ENCODE measurements at regions not wholly inside any gene's neighbourhood (a gene's known extent, or its start where the extent isn't known, plus 50 kb on each side); places are given as distances from the start of the nearest gene placed in this dataset.
"Not testable (repeated sequence)": the region's sequence is repeated elsewhere in the genome, so short reads cannot be mapped to it uniquely, and the experiment has no call there.

DNA sequence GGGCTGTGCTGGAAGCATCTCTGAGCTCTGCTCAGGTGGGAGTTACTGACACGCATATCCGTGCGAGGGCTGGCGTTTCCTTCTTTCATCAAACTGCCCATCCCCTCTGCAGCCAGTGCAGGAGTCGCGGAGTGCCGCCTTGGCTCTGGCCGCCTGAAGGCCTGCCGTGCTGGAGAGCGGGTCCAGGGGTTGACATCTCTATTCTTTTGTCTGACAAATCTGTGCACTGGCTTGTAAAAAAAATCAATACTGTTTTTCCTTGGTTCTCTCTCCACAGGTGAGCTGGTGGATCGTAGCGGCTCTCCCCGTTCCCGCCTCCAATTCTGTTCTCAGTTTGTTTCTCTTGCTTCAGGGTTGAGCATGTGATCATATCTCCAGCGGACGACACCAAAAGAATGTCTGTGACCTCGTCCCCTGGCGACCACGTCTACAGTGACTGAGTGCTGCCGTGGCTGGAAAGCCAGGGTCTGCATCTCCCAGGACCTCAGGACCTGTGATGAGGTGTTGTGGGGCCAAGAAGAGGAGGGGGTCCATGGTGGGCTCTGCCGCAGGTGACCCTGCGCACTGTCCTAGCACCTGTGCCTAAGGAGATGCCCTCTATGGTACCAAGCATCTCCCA, 214.3 kb upstream of the IRX4 start:
- ATAC-seq (no peak), DNase-seq (no peak)

DNA sequence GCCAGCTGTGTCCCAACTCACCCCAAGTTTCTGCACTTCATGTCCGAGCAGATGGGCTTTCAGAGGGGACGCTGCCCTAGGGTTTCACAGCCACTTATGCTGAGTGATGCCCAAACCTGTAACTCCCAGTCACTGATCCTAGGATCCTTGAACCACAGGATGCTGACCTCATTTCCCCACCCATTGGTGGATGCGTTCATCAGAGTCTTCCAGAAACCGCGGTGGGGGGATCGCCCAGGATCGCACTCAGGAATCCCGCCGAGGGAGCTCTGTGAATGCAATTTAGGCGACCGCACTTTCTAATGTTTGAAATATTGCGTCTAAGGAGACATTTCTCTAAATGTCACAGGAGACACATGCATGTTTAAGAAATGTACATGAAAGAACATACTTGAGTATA, 212.3 kb upstream of the IRX4 start:
- ATAC-seq (no peak), DNase-seq (no peak)

DNA sequence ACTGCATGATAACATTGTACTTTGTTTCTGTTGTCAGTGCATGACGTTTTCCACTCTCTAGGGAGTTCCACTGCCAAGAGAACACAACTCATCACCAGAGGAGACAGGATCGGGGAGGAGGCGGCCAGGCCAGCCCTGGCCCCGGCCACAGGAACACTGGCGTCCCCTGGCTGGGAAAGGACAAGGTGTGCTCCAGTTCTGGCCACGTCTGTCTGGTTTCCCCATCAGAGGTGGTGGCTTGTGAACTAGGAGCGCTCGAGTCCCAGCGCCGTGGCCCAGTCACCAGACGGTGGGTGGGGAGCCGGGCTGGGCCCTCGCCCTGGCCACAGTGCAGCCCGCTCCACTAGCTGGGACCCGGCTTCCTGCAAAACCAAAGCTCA, 211.9 kb upstream of the IRX4 start:
- DNase-seq = no peak
- ATAC-seq = no peak

DNA sequence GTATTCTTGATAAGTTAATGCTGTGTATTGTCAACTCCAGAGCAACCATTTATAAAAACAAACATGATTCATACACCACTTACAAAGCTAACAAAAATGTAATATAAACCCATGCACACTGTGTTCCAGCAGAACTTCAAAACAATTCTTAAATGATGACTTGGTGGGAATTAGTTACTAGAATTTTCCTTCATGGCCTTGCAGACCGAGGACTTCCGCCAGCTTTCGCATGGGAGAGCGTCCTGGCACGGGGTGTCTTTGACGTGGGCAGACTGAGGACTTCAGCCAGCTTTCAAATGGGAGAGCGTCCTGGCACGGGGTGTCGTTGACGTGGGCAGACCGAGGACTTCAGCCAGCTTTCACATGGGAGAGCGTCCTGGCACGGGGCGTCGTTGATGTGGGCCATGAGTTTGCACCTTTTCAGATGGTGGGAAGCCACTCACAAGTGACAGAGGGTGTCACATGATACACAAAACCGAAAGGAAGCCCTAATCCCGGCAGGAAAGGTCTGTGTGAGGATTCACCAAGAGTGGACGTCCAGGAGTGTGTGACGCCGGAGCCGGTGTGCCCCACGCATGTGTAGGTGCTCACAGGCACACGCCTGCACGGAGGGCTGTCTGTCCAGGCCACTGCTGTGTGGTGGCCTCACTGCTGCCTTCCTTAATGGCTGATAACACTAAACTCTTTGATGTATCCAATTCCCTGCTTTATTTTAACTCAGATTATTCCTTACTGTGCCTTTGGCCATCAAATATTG, 211.3 kb upstream of the IRX4 start:
- DNase-seq (no peak), ATAC-seq (no peak)

DNA sequence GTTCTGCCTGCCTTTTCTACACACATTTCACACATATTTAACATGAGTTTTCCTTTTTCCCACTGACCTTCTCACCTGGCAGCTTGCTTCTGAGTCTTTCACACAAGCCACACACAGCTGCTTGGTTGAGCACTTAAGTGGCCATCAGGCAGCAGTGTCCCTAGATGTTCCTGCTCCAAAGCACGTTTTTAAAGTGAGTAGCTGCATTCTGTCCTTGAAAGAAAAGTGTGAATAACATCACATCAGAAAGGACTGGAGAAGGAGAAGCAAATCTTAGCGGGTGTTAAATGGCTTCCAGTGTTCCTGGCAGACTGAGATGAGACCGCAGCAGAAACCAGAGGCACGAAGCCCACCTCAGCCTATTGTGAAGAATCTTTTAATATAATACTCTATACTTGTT, 209.2 kb upstream of the IRX4 start:
- DNase-seq (no peak), ATAC-seq (no peak)

DNA sequence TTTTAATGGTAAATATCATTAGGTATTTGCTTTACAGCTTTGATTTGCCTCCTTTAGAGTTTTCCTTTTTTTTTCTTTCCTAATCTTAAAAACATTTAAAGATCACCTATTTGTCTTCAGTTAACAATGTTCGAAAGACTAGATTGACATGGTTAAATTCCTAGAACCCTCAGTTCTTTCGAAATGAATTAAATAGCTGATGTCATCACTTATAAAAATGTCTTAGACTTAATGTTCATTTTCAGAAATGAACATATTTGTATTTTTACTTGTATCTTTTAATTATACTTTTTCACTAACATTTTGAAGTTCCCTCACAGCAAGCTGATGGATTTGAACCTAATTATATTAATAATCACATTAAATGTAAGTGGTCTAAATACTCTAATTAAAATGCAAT, 205.3 kb upstream of the IRX4 start:
- ATAC-seq (no peak), DNase-seq (no peak)

DNA sequence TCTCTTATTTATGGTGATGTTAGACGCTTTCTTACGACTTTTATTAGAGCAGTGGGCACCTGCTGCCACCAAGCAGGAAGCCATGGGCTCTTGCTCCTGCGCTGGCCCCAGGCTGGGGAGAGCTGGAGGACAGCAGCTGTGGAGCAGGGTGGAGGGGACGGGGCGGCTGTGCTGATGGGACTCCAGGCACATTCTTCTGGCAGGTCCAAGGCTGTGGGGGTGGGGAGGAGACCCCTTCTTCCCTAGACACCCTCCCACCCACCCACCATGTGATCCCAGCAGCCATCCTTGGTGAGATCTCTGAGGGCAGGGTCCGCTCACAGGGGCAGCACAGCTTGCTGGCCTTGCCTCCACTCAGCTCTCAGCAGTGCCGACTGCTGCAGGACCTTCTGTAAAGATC, 192.6 kb upstream of the IRX4 start:
- ATAC-seq (no peak), DNase-seq (no peak)

DNA sequence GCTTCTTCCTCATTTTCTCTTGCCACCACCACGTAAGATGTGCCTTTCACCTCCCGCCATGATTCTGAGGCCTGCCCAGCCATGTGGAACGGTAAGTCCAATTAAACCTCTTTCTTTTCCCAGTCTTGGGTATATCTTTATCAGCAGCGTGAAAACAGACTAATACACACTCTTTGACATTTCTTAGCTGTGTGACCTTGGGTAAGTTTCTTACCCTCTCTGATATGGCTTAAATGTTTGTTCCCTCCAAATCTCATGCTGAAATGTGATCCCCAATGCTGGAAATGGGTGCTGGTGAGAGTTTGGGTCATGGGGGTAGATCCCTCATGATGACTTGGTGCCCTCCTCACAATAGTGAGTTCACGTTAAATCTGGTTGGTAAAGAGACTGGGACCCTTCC, 188.8 kb upstream of the IRX4 start:
- no peak for ATAC-seq
- no peak for DNase-seq

DNA sequence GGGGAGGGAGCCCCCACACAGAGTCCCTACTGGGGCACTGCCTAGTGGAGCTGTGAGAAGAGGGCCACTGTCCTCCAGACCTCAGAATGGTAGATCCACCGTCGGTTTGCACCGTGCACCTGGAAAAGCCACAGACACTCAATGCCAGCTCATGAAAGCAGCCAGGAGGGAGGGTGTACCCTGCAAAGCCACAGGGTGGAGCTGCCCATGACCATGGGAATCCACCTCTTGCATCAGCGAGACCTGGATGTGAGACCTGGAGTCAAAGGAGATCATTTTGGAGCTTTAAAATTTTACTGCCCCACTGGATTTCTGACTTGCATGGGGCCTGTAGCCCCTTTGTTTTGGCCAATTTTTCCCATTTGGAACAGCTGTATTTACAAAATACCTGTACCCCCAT, 188.1 kb upstream of the IRX4 start:
- not testable (repeated sequence) for DNase-seq, ATAC-seq

DNA sequence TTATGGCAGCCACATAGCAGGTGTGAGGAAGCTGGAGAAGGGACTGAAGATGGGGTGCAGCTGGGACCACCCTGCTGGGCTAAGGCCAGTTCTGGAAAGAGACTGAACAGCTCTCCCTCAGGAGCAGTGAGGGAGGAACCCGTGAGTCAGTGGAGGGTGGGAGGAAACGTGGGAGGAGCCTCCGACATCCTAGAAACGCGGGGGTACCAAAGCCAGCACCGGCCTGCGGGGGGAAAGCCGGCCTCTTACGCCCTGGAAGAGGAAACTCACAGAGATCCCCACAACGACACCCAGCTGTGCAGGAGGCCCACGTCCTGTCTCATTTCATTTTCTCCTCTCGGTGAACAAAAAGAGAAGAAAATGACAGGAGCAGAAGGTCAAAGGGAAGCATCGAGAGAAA, 185.8 kb upstream of the IRX4 start:
- ATAC-seq = no peak
- no peak for DNase-seq

DNA sequence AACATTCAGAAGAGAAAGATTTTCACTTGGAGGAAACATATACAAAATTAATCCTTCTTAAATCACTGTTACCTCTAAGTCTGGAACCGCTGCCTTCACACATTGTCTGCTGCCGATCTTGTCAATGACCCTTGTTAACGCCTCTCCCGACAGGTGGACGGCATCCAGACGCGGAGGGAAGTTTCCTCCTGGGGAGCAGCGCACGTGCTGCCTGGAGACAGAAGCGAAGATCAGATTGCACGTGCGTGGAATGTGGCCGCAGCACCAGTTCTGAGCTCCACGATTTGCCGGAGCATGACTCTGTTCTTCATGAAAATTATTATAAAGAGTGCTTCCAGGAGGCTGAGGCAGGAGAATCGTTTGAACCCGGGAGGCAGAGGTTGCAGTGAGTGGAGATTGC, 183.6 kb upstream of the IRX4 start:
- ATAC-seq (no peak), DNase-seq (no peak)

DNA sequence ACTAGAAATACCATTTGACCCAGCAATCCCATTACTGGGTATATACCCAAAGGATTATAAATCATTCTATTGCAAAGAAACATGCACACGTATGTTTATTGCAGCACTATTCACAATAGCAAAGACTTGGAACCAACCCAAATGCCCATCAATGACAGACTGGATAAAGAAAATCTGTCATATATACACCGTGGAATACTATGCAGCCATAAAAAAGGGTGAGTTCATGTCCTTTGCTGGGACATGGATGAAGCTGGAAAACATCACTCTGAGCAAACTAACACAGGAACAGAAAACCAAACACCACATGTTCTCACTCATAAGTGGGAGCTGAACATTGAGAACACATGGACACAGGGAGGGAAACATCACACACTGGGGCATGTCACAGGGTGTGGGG, 180.7 kb upstream of the IRX4 start:
- not testable (repeated sequence) for ATAC-seq, DNase-seq

DNA sequence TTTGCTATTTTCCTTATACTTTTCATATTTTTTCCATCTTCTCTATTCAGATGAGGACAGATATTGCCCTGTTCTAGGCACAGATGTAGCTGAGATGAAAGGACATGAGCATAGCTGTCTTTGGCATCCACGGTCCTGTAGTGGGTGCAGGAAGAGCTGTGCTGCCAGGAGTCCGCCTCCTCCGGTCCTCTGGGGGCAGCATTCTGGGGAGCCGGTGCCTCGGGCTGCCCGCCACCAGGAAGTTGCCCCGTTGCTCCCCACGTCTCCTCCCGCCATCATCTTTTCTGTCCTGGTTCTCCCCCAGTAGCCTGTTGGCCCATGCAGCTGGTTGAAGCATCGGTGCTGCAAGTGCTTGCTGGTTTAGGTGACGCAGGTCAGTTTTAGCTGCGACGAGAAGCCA, 170.0 kb upstream of the IRX4 start:
- DNase-seq (no peak), ATAC-seq (no peak)

DNA sequence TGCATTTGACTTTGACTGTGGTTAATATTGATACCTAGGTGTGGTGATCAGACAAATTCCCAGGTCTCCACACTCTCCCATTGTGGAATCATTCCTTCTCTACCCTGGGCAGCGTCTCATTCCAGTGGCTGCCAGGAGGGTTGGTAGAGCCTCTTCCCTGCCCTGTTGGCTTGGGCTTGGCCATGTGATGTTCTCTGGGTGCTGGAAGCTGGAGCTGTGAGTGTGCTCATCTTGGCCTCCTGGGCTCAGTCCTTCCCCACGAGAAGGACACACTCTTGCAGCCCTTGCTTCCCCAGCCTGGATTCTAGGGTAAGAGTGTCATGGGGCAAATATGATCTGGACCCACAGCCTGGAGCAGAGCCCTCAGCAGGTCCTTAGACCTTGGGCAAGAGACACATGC, 167.2 kb upstream of the IRX4 start:
- no peak for ATAC-seq
- DNase-seq = no peak

DNA sequence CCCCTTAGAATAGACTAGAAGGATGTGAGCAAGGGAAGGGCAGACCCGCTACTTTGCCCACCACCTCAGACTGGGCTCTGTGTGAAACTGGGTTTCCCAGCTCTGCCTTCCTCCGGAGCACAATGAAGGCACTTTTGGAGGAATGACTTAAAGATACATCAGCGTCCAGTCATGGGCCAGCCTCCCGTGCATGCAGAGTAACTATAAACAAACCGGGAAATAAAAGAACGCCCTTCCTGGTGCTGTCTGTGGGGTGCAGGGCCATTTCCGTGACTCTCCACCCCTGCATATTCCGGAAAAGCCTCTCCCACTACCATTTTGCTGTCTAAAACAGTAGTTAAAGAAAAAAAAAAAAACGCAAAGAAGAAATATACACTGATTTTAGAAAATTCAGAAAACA, 165.9 kb upstream of the IRX4 start:
- ATAC-seq (no peak), DNase-seq (no peak)

DNA sequence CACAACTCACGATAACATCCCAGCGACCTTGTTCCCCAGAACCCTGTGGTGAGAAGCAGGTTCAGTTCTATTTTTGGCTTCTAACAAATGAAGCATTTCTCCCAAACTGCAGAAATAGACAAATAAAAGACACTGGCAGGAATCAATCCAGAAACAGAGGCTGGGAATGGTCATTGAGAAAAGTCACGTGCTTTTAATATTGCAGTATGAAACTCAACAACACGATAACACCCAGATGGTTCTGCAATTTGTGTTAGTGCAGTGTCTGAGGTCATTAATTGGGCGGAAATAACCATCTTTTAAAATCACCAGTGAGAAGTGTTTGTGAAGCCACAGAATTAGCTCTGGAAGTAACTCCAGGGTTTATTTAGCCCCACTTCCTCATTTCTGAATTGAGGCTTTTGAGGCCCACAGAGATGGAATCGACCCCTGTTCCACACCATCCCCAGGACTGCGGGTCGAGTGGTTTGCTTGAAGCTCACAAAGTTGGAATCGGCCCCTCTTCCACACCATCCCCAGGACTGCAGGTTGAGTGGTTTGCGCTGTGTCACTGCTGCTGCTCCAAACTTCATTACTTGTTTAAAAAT, 164.7 kb upstream of the IRX4 start:
- ATAC-seq (no peak), DNase-seq (no peak)

DNA sequence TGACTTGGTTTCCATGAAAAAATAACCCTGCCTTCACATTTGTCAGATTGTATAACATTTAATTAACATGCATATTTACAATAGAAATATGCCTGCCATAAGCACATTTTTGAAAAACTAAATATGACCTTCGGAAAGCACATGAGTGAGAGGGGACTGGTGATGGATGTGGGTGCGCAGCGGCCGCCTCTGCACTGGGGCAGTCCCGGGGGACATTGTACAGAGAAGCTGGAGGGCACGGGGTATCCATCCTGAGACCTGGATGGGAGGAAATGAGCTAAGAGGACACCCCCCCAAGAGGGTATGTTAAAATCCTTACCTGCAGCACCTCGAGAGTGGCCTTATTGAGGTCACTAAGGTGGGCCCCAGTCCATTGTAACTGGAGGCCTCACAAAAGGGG, 161.3 kb upstream of the IRX4 start:
- no peak for ATAC-seq
- no peak for DNase-seq

DNA sequence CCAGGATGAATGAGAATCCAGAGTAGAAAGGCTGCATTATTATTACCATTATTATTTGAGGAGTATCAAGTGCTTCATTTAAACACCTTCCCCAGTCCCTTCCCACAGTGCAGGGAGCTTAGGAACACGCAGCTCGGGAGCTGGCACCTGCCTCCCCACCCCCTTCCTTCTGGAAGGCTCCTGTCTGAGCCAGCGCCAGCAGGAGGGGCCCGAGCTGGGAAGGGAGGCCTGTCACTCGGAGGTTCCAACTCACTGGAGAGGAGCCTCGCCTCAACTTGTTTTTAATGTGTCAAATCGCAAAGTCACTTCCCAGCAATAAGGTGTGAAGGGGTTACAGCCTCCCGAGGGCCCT, 156.4 kb upstream of the IRX4 start:
- ATAC-seq (no peak), DNase-seq (no peak)

DNA sequence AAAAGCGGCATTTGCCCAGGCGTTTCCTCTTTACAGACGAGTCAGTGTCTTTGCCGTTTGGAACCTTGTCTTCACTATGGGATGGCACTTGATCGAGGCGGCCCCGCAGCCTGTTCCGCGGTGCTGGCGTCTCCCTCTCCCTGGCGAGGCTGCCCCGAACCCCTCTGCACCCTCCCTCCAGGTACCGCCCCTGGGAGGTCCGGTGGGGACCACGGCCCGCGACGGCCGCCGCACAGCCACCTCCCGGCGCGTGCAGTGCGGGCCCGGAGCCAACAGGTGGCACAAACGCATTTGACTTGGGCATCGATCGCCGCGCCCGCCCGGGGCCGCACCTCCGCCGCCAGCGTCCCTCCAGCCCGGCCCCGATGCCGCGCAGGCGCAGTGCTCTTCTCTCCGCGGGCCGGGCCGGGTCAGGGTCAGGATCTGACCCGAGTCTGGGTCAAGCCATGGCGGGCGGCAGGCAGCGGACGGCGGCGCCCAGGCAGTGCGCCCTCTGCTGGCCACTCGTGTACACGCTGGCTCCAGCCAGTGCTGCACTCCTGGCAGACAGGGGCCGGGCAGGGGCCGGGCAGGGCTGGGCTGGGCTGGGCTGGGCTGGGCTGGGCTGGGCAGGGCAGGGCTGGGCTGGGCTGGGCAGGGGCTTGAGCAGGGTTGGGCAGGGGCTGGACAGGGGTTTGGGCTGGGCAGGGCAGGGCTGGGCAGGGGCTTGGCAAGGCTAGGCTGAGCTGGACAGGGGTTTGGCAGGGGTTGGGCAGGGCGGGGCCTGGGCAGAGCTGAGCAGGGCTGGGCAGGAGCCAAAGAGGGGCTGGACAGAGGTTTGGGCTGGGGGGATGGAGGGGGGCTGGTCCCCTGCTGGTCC, 155.8 kb upstream of the IRX4 start:
- ATAC-seq (peak; percentile 90), DNase-seq (peak; percentile 75)

DNA sequence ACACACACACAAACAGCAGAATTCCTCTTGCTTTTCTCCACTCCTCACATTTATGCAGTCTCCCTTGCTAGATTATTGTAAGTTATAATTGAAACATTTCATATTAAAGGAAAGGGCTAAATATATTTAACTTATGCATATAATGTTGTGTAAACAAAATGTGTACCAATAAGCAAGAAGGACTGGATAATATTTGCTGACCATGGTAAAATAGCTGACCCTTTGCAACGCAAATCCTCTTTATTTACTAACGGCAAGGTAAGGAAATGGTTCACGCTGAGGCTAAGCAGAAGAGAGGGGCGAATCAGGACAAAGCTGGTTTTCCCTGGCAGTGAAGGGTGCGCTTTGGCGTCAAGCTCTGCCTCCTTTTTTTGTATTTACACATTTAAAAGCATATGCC, 154.2 kb upstream of the IRX4 start:
- ATAC-seq (no peak), DNase-seq (no peak)

DNA sequence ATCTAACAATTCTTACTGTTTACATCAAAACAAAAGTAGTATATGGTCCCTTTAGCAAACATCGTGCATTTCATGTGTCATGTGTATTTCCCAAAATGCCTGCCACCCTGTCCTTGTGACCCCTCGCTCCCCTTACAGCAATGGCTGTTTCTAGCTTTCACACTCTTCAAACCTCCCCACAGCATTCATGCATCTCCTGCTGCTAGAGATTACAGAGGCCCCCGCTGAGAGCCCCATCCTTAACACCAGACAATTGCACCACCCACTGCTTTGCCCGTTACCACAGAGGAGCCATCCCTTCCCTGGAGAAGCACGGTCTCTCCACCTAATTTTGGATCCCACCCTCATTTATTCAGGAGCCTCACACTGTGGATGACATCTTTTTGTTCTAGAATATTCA, 149.7 kb upstream of the IRX4 start:
- ATAC-seq (no peak), DNase-seq (no peak)

DNA sequence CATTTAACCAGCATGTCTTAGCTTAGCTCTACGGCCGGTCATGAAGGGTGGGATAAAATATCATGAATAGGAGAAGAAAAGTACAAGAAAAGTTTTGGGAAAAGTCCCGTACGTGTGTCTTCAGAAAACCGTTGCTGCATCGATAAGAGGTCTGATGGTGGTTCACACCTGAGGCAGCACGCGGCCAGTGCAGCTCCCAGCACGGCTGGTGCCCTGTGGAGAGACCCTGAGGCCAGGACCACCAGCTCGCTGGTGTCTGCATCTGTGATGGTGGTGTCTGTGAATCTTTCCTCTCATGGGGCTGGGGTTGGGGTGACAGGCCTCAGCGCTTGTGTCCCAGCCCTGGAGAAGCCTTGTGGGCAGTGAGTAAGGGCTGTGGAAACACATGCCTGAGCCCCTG, 148.9 kb upstream of the IRX4 start:
- ATAC-seq (no peak), DNase-seq (no peak)

DNA sequence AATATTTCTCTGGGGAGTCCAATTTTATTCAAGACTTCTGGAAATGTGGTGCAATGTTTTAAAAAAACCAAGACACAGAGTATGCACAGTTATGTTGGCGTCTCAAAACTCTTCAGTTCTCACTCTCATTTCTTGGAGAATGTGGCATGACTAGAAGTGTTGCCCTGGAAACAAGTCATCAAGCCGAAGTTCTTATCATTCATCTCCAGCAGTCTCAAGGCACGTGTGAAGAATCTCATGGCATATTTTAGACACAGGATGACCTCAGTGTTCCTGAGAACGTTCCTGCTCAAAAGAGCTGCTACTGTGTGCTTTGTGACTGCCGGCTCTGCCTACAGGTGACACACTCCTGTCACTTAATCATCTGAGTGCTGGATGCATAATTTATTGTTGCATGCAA, 147.4 kb upstream of the IRX4 start:
- no peak for ATAC-seq
- DNase-seq = no peak
